Stimulated activated naive B cell treated with anti-CD40 and anti-IgM and Interleukin-4, amounts not matched to agents 10 μg/mL and 1 μg/mL and 100 μg/mL, for 72 hours (primary cell): ENCODE measurements at regions not wholly inside any gene's neighbourhood (a gene's known extent, or its start where the extent isn't known, plus 50 kb on each side); places are given as distances from the start of the nearest gene placed in this dataset.
A peak's percentile ranks its signal among the peaks of the same experiment; 100 is the strongest.

Source experiments
- ATAC-seq, 2 donors: fragments of 150-1000 bp; cut with Tn5 transposase; replicated peaks; 2 replicates each; pipeline ENCODE4 v1.10.0; 2021; ENCODE audit warnings: moderate library complexity in 1 of 2
- DNase-seq: peaks from one replicate; pipeline ENCODE4 v3.0.0; 2021
- H3K27ac Mint-ChIP-seq: one replicate; pipeline ENCODE4 v1.8.0; 2022; ENCODE audit warnings: mild to moderate bottlenecking, mixed read lengths
- H3K27me3 Mint-ChIP-seq, 2 donors: one replicate each; pipeline ENCODE4 v1.8.0; 2022; ENCODE audit warnings: mixed read lengths in 2 of 2
- H3K36me3 Mint-ChIP-seq, 2 donors: one replicate each; pipeline ENCODE4 v1.8.0; 2022; ENCODE audit warnings: mixed read lengths in 2 of 2, mild to moderate bottlenecking in 1 of 2
- H3K4me1 Mint-ChIP-seq, 2 donors: one replicate each; pipeline ENCODE4 v1.8.0; 2022; ENCODE audit warnings: mixed read lengths in 2 of 2, mild to moderate bottlenecking in 1 of 2
- H3K4me3 Mint-ChIP-seq, 2 donors: one replicate each; pipeline ENCODE4 v1.8.0; 2022; ENCODE audit warnings: mild to moderate bottlenecking in 2 of 2, mixed read lengths in 2 of 2, moderate library complexity in 1 of 2
- H3K9me3 Mint-ChIP-seq, 2 donors: one replicate each; pipeline ENCODE4 v1.8.0; 2022; ENCODE audit warnings: mixed read lengths in 2 of 2, mild to moderate bottlenecking in 1 of 2

- Mint-ChIP-seq H3K27ac (no peak overlapping the region), H3K27me3 (no peaks in the 10 kb centered on the region), H3K4me1 (peaks cover 11 to 19% of the 10 kb centered on the region in 2 donors), H3K4me3 (no peak overlapping the region), H3K36me3 (peaks cover 4 to 8% of the 10 kb centered on the region in 2 donors), H3K9me3 (peaks cover 9 to 10% of the 10 kb centered on the region in 2 donors)
- ATAC-seq = no peak
- no peak for DNase-seq
These were observed 364.1 kb upstream of the CBLB start for GRCh38 chr3:106232956-106233355.

GRCh38 chr3:106239195-106239697 lies 370.4 kb upstream of the CBLB start:
- no peaks in the 10 kb centered on the region for H3K27me3 Mint-ChIP-seq
- H3K27ac Mint-ChIP-seq = no peak overlapping the region
- H3K9me3 Mint-ChIP-seq = peaks cover 5 to 7% of the 10 kb centered on the region in 2 donors
- no peak overlapping the region for H3K4me3 Mint-ChIP-seq
- ATAC-seq (no peak), DNase-seq (no peak)
- peaks cover 4 to 5% of the 10 kb centered on the region in 2 donors for H3K36me3 Mint-ChIP-seq
- peaks cover 4 to 12% of the 10 kb centered on the region in 2 donors for H3K4me1 Mint-ChIP-seq

DNA sequence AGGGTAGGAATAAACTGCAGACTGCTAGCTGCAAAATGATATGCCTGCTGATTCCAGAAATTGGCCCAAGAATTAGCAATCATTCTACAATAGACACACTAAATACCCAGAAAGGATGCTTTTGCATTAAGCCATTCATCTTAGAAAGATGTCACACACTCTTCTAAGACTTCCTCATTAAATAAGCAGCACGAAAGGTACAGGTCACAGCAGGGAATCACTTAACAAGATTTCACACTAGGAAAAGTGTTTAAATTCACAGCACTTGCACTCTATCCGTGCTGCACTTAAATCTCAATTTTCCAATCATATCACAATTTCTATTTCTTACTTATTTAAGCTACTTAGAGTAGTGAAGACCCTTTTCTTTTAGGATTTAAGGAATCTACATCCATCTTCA lies 372.8 kb upstream of the CBLB start:
- Mint-ChIP-seq H3K27ac (no peak overlapping the region), H3K4me1 (peaks cover 4 to 12% of the 10 kb centered on the region in 2 donors)

GRCh38 chr3:106242781-106243180 lies 374.0 kb upstream of the CBLB start:
- no peak overlapping the region for H3K4me3 Mint-ChIP-seq
- H3K4me1 Mint-ChIP-seq = peaks cover 4 to 12% of the 10 kb centered on the region in 2 donors
- DNase-seq = no peak
- H3K36me3 Mint-ChIP-seq = no peaks in the 10 kb centered on the region
- no peak overlapping the region for H3K27ac Mint-ChIP-seq
- no peaks in the 10 kb centered on the region for H3K27me3 Mint-ChIP-seq
- H3K9me3 Mint-ChIP-seq = peaks cover 0 to 2% of the 10 kb centered on the region in 2 donors
- ATAC-seq = peak; percentile 75 to 77

More for the DNA sequence above, 372.8 kb upstream of the CBLB start:
- Mint-ChIP-seq H3K27me3 (no peaks in the 10 kb centered on the region), H3K4me3 (no peak overlapping the region), H3K9me3 (peaks cover 5 to 7% of the 10 kb centered on the region in 2 donors), H3K36me3 (peaks cover 4 to 5% of the 10 kb centered on the region in 2 donors)
- no peak for DNase-seq
- no peak for ATAC-seq

DNA sequence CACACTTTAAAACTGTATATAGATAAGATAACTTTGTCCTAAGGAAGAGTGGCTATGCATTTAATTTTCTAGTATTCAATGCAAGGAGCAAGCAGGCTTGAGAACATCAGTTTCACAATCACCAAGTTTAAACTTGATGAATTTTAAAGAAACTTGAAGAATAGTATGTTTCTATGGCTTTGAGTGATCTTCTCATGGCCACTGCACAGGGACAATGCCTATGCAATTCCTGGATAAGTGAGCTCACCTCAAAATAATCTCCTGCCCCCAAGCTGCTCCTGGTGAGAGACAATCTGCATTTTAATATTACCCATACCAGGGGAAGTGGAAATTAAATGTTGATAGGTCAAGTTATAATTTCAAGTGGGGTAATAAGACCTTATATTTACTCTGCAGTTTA lies 376.6 kb upstream of the CBLB start:
- no peak for ATAC-seq
- H3K4me3 Mint-ChIP-seq = no peak overlapping the region
- no peak for DNase-seq
- peaks cover 3% of the 10 kb centered on the region in 2 donors for H3K9me3 Mint-ChIP-seq
- H3K27me3 Mint-ChIP-seq = no peaks in the 10 kb centered on the region
- H3K27ac Mint-ChIP-seq = no peak overlapping the region
- peaks cover 0 to 3% of the 10 kb centered on the region in 2 donors for H3K36me3 Mint-ChIP-seq
- H3K4me1 Mint-ChIP-seq = peaks cover 5 to 16% of the 10 kb centered on the region in 2 donors

- H3K27ac Mint-ChIP-seq = no peak overlapping the region
- no peak for DNase-seq
- H3K9me3 Mint-ChIP-seq = peaks cover 8 to 12% of the 10 kb centered on the region in 2 donors
- H3K4me1 Mint-ChIP-seq = peaks cover 1 to 14% of the 10 kb centered on the region in 2 donors
- no peaks in the 10 kb centered on the region for H3K27me3 Mint-ChIP-seq
- H3K36me3 Mint-ChIP-seq = peaks cover 7 to 13% of the 10 kb centered on the region in 2 donors
- H3K4me3 Mint-ChIP-seq = no peak overlapping the region
- ATAC-seq = peak; percentile 78 to 89
These were observed 379.3 kb upstream of the CBLB start for GRCh38 chr3:106247902-106248684.

DNA sequence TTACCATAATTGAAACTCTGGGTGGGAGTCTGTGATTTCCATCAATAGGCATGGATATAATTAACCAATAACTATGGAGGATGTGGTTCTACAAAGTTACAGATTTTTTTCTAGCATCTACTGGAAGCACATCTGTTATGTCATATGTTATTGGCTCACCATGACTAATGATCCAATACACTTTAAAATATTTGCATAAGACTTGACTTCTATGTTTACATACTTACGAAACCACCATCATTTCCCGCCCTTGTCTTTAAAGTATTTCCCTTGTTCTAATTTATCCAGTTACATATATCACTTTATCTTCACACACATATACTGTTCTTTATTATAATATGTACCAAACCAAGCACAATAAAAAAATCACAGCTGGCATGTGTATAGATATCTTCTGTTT lies 380.3 kb upstream of the CBLB start:
- Mint-ChIP-seq H3K4me3 (no peak overlapping the region), H3K36me3 (peaks cover 7 to 13% of the 10 kb centered on the region in 2 donors), H3K27ac (no peak overlapping the region), H3K9me3 (peaks cover 8 to 12% of the 10 kb centered on the region in 2 donors), H3K4me1 (peaks cover 5 to 17% of the 10 kb centered on the region in 2 donors), H3K27me3 (no peaks in the 10 kb centered on the region)
- ATAC-seq (no peak), DNase-seq (no peak)

DNA sequence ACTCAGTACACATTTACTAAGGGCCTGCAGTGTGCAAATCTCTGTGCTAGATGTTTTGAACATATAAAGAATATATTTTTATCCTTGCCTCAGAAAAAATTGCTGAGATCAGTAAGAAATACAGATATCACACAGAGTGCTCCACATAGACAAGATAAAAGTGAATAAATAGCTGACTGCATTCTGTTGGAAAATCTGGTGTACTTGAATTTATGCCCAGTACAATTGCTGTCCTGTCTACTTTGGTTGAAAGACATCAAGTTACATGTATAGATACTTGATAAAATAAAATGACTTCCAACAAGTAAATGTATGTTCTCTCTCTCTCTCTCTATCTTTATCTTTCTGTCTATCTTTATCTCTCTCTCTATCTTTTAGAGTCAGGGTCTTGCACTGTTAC lies 381.2 kb upstream of the CBLB start:
- no peak overlapping the region for H3K4me3 Mint-ChIP-seq
- ATAC-seq (no peak), DNase-seq (no peak)
- no peak overlapping the region for H3K27ac Mint-ChIP-seq
- peaks cover 9 to 25% of the 10 kb centered on the region in 2 donors for H3K4me1 Mint-ChIP-seq
- H3K9me3 Mint-ChIP-seq = peaks cover 8 to 12% of the 10 kb centered on the region in 2 donors
- H3K36me3 Mint-ChIP-seq = peaks cover 7 to 13% of the 10 kb centered on the region in 2 donors
- H3K27me3 Mint-ChIP-seq = no peaks in the 10 kb centered on the region

- H3K27me3 Mint-ChIP-seq = no peaks in the 10 kb centered on the region
- DNase-seq (no peak), ATAC-seq (no peak)
- no peak overlapping the region for H3K4me3 Mint-ChIP-seq
- H3K36me3 Mint-ChIP-seq = peaks cover 7 to 13% of the 10 kb centered on the region in 2 donors
- no peak overlapping the region for H3K27ac Mint-ChIP-seq
- H3K9me3 Mint-ChIP-seq = peaks cover 8 to 12% of the 10 kb centered on the region in 2 donors
- peaks cover 15 to 38% of the 10 kb centered on the region in 2 donors for H3K4me1 Mint-ChIP-seq
These were observed 382.5 kb upstream of the CBLB start for GRCh38 chr3:106251160-106251892.

GRCh38 chr3:106255870-106256248 lies 387.0 kb upstream of the CBLB start:
- Mint-ChIP-seq H3K27ac (peak overlapping the region; percentile 94), H3K36me3 (peaks cover 9% of the 10 kb centered on the region in 2 donors), H3K4me3 (peak overlapping the region; percentile 81 to 85), H3K9me3 (peaks cover 6 to 9% of the 10 kb centered on the region in 2 donors), H3K4me1 (peaks cover 19 to 46% of the 10 kb centered on the region in 2 donors), H3K27me3 (no peaks in the 10 kb centered on the region)
- ATAC-seq (peak; percentile 91 to 94), DNase-seq (peak; percentile 67)

DNA sequence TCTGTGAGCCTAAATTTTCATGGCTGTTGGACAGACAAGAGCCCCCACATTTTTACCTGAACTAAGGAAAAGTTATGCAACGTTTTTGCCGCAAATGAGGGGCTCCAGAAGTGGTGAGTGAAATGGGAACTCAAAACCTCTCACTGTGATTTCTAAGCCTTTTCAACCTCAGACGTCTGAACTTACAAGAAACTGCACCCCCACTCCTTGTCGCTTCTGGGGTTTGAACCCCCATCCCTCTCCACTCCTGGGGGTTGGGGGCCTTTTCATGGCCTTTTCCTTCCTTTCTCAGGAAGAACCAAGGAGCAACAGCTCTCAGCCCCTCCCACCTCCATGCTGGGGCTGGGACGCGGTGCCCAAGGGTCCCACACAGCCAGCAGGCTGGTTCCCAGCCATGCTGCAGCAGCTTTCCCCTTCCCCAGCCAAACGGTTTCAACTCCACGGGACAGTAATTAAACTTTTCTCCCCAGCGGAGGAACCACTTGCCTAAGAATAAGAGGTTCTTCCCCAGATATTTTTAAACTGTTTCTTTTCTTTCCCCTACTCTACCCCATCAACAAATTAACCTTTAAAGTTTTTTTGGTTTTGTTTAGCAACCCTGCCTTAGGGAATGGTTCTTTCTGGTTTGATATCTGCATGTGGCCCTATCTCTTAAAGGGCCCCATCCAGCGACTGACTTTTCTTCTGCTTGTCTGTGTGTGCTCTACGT lies 387.6 kb upstream of the CBLB start:
- peaks cover 4% of the 10 kb centered on the region in 2 donors for H3K9me3 Mint-ChIP-seq
- ATAC-seq (peak; percentile 74 to 79), DNase-seq (peak; percentile 23)
- peaks cover 4 to 5% of the 10 kb centered on the region in 2 donors for H3K36me3 Mint-ChIP-seq
- peaks cover 19 to 48% of the 10 kb centered on the region in 2 donors for H3K4me1 Mint-ChIP-seq
- H3K27me3 Mint-ChIP-seq = no peaks in the 10 kb centered on the region
- H3K27ac Mint-ChIP-seq = peak overlapping the region; percentile 94
- peak overlapping the region; percentile 81 to 85 for H3K4me3 Mint-ChIP-seq

DNA sequence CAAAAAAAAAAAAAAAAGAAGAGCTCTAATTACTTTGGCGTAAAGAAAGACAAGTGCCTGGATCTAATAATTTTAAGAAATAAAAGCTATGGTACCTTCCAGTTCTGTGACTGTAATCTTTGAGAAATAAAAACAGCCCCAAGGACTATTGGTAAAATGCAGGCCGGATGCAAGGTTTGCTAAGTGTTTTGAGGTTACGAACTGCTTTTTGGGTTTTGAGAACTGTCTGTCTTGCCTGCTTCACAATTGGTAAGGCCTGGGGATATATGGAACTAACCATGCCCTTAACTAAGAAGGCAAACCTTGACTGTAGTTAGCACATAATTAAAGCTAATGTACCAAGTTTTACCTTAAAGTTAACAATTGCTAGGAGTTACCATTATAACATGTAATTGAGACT lies 388.4 kb upstream of the CBLB start:
- ATAC-seq (no peak), DNase-seq (no peak)
- peaks cover 0 to 2% of the 10 kb centered on the region in 2 donors for H3K36me3 Mint-ChIP-seq
- peak overlapping the region; percentile 94 for H3K27ac Mint-ChIP-seq
- H3K4me1 Mint-ChIP-seq = peaks cover 21 to 51% of the 10 kb centered on the region in 2 donors
- H3K4me3 Mint-ChIP-seq = peak overlapping the region; percentile 81 to 85
- H3K27me3 Mint-ChIP-seq = no peaks in the 10 kb centered on the region
- H3K9me3 Mint-ChIP-seq = peaks cover 0 to 2% of the 10 kb centered on the region in 2 donors

- Mint-ChIP-seq H3K27me3 (no peaks in the 10 kb centered on the region), H3K9me3 (no peaks in the 10 kb centered on the region), H3K4me1 (peaks cover 7 to 31% of the 10 kb centered on the region in 2 donors), H3K27ac (no peak overlapping the region), H3K4me3 (no peak overlapping the region), H3K36me3 (peaks cover 0 to 2% of the 10 kb centered on the region in 2 donors)
- ATAC-seq = no peak
- no peak for DNase-seq
These were observed 392.6 kb upstream of the CBLB start for GRCh38 chr3:106261396-106261795.
